ENCODE measurements at regions not wholly inside any gene's neighbourhood (a gene's known extent, or its start where the extent isn't known, plus 50 kb on each side); places are given as distances from the start of the nearest gene placed in this dataset.

DNA sequence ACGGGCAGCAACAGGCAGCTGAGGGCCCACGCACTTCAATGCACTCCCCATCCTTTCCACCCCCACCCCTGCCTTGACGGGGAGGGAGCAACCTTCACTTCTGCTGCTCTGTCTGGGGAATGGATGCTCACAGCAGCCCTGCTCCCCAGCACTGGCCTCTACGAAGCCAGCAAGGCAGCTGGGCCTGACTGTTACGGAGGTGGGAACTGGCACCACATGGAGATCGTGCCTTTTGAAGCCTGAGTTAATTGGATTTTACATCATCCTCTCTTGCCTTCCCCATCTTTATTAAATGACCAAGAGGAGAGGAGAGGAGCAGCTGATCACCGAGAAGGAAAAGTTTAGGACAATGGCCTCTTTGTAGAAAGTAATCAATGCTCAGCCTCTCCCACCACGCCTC lies 187.0 kb upstream of the RPL38 start:
- DNase-seq (ENCODE audit: low read depth) = no peak

DNA sequence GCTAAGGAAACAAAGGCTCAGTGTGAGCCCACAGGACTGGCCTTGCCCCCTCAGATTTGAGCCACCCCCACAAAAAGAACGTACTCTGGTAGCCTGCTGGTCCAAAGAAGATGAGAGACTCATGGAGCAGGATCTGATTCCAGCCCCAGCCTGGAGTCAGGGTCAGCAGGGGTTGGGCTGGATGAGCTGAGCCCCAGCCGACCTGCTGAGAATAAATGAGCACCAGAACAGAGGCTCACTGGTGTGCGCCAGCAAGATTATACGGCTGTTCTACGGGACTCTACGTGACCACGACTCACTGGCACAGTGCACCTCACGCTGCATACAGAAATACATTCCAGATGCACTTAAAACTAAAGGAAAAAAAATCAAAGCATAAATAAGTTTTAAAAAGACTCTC lies 186.0 kb upstream of the RPL38 start:
- no peak for DNase-seq (ENCODE audit: low read depth)

DNA sequence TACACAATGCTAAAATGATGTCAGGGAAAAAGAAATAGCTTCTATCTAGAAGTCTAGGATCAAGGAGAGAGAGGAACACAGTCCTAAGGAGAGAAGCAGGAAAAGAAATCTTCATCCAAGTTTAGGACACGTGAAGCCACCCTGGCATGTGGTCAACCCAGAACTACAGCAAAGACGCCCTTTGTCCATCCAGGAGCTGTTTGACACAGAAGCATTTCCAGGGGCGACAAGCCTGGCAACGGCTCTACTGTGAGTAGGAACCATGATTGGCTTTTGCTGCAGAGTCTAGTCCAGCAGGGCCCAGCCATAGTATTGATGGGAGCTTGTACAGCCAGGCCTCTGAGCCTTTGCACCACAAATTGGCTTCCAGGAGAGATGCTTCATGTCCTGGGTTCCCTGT lies 185.4 kb upstream of the RPL38 start:
- no peak for DNase-seq (ENCODE audit: low read depth)

DNA sequence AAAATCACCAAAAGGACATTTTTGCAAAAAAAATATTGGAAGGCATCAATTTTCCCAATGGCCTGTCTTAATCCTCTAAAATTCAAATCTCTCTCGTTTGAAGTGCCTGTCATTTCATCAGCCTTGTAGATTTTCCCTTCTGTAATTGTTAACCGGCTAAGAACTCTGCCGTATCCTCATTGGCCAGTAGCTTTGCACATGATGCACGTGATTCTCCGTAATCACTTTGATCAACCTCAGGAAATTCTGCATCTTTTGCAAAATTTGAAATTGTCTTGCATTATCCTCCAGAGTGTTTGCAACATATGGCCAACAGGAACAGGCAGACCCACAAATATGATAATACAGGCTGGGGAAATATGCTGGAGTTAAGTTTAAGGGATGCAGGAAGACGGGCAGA lies 184.2 kb upstream of the RPL38 start:
- DNase-seq (ENCODE audit: low read depth) = no peak

DNA sequence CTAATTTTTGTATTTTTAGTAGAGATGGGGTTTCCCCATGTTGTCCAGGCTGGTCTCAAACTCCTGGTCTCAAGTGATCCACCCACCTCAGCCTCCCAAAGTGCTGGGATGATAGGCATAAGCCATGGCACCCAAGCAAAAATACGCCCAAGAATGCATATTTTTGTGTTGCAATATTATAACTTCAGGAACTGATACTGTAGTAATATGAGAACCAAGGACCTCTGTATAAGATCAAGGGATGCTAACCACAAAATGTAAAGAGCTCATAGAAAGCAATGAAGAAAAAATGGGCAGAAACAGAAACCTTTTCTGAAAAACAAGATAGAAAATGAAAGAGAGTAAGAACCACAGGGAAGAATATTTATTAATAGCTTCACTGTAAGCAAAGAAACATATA lies 183.6 kb upstream of the RPL38 start:
- no peak for DNase-seq (ENCODE audit: low read depth)

DNA sequence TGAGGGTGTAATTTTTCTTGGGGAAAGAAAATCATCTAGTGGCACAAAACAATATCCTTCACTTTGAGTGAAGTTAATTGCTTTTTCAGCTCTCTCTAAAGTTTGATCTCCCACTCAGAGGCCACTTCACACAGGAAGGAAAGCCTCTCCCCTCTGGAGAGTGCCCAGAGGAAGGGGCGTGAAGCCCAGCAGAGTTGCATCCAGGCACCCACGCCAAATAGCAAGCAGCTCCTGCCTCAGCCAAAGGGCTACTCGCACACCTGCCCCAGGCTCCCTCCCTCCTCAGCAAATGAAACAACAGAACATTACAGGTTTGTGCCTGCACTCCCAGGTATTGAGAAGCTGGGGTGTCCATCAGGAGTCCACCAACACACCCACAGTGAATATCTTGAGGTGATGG lies 183.0 kb upstream of the RPL38 start:
- DNase-seq (ENCODE audit: low read depth) = no peak

DNA sequence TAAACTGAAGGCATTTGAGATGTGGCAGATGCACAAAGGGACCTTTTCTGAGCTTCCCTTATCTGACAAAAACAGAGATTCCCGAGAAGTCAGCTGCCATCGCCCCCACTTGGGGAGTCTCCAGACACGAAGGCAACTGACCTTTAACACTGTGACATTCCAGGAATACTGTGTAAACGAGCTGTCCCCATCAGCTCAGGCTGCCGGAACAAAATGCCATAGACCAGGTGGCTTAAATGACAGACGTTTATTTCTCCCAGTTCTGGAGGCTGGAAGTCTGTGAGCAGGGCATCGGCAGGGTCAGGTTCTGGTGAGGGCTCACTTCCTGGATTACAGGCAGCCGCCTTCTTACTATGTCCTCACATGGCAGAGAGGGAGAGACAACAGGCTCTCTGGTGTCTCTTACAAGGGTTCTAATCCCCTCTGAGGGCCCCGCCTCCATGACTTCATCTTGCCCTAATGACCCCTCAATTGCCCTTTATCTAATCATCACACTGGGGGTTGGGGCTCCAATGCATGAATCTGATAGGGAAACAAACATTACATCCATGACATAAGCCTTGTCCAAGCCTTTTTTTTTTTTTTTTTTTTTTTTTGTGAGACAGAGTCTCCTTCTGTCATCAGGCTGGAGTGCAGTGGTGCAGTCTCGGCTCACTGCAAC lies 178.5 kb upstream of the RPL38 start:
- no peak for DNase-seq (ENCODE audit: low read depth)

DNA sequence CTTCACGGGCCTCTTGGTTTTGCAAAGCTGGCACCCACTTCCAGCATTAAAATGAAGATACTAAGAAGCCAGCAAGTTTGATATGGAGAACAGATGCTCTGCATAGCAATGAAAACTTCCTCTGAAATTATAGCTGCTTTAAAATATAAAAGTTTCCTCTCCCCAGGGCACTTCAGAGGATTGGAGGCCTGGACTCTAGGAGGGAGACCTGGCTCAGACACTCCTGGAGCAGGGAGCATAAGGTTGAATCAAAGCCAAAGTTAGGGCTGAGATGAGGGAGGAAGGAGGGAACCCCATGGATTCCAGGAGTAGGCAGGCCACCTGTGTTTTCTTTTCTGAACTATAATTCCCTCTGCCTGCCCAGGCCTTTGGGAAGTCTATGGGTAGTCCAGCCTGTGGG lies 176.0 kb upstream of the RPL38 start:
- DNase-seq (ENCODE audit: low read depth) = no peak

DNA sequence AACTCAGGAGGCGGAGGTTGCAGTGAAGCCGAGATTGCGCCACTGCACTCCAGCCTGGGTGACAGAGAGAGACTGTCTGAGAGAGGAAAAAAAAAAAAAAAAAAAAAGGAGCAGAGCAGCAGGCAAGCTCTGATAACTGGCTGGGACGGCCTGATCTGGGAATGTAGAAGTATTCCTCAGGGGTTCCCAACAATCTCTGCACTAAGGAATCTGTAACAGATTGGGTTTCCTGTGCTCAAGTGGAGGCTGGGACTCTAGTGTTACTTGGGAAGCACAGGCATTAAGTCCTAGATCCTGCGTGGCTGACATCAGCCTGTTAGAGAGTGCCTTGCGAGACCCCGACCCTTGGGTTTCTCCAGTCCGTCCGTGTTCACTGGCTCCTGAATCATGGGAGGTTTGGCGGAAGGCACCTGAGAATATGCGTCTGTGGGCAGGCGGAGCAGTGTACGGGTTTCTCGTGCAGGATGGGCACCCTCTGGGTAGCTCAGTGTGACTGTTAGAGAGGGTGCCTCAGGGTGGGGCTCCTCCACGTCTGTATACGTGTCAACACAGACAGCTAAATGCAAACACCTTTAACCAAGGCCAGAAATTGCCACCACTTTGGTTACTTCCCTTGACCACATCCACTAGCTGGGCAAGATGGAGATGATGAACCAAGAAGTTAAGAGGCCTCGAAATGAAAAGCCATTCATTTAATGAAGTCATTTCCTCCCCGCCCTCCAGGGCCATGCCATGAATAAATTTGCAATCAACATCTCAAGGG lies 174.9 kb upstream of the RPL38 start:
- DNase-seq (ENCODE audit: low read depth) = no peak

DNA sequence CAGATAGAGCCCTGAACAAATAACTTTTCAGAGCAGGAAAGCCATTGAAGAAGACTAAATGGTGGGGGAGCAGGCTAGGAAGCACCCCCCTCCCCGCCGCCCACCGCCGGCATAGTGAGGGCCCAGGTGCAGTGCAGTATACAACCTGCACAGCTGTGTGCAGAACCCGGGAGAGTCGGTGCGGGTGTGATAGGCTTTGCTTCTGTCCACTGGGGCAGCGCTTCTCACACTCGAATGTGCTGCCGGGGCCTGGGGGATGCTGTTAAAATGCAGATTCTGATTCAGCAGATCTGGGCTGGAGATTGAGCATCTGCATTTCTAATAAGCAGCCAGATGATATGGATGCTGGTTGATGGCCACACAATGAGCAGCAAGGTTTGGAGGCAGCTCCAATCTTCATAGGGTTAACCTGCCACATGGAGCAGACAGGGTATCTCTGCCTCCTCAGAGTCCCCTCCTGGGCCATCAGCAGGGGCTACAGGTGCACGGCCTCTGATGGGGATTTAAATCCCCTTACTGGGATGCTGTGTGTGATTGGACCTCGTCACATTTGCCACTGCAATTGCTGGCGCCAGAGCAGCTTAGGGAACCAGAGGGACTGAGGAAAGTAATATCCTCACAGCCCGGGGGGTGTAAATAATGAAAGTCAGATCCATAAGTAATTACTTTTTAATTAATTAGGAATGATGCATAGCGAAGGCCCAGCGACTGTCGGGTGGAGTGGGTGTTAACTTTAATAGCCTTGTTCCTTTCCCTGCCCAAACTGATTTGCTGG lies 172.0 kb upstream of the RPL38 start:
- DNase-seq (ENCODE audit: low read depth) = no peak

DNA sequence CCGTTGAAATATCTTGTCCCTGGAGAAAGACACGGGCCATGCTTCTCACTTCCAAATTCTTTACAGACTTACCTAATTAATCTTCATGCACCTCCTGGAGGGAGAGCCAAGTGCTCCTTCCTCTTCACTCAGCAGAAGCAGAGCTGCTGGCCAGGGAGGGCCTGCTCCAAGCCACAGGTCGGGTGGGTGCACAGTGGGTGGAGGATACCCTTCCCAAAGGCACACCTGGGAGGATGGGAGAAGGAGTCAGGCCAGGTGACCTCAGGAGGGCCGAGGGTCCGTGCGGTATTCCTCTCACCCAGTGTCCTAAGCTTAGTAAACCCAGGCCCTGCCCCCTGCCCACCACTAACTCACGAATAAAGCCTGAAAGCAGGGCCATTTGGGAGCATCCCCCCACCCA lies 171.3 kb upstream of the RPL38 start:
- DNase-seq (ENCODE audit: low read depth) = no peak

DNA sequence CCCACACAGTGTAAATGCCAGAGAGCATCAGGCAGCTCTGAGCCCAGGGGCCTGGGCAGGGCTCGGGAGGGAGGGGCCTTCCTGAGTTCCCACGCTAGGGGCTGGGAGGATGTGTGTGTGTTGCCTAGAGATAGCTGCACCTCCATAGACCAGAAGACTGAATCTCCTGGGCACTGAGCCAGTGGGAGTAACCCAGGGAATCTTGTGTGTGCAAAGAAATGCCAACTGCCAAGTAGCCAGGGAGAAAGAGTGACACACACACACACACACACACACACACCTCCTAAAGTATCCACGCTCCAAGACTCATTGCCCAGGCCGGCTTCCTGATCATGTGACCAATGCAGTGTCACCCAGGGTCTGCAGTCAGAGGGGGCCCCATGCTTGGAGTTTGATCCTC lies 166.2 kb upstream of the RPL38 start:
- DNase-seq (ENCODE audit: low read depth) = no peak

DNA sequence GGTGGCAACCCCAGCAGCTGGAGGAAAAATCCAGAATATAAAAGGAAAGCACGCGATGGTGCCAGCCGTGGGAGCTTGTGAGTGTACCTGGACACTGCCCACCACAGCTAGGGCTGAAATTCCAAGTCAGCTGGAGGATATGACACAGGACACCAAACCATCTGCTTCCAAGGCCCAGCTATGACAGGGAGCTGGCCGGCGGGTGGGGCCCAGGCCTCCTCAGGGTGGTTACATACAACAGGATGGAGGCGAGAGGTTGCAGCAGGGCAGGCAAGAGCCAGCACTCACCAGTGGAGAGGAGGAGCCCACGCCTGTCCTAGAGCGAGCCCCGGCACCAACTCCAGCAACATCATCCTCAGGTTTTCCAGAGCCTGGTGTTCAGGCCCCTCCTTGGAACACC lies 163.2 kb upstream of the RPL38 start:
- no peak for DNase-seq (ENCODE audit: low read depth)

DNA sequence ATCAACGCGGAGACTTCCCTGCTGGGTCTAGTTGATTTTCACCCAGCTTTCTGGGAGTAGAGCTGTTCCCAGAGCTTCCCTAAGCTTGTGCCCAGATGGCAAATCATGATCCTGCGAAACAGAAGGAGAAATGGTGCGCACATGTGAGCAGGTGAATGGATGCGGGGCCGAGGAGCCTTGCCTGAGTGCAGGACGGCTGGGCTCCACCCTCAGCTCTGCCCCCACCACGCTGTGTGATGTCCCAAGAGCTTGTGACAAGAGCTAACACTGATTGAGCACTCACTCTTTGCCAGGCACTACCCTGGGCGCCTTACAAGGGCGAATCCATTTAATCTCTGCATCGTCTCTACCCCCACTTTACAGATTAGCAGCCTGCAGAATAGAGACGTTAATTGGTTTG lies 162.7 kb upstream of the RPL38 start:
- DNase-seq (ENCODE audit: low read depth) = no peak

DNA sequence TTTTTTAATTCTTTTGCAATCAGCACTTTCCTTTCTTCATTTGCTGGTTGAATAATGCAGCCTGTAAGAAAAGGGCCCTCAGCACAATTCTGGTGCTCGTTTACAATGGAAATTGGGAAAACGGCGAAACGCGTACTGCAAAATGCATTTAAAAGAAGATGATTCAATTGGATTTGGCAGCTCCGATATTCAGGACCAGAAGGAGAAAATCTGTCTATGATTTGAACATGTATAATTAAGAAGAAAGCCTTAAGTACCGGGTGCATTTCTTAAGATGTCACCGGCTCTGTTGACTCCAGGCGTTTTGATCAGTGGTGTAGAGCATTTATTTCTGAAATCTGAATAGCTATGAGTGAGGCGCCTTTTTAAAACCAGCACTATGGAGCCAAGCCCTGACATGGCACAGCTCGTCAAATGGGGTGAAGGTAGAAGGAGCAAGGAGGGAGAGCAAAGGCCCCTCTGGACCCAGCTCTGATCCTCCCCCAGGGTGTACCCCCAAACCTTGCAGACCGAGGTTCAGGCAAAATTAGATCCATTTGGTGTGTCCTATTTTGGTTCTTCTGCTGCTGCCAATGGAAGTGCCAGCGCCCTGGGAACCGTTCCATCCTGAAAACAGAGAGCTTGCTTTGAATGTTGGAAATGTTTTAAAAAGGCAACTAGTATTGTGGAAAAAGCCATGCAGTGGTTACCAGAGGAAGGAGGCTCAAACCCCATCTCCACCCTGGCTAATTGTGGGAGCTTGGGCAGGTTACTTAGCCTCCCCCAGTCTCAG lies 161.4 kb upstream of the RPL38 start:
- DNase-seq (ENCODE audit: low read depth) = no peak

DNA sequence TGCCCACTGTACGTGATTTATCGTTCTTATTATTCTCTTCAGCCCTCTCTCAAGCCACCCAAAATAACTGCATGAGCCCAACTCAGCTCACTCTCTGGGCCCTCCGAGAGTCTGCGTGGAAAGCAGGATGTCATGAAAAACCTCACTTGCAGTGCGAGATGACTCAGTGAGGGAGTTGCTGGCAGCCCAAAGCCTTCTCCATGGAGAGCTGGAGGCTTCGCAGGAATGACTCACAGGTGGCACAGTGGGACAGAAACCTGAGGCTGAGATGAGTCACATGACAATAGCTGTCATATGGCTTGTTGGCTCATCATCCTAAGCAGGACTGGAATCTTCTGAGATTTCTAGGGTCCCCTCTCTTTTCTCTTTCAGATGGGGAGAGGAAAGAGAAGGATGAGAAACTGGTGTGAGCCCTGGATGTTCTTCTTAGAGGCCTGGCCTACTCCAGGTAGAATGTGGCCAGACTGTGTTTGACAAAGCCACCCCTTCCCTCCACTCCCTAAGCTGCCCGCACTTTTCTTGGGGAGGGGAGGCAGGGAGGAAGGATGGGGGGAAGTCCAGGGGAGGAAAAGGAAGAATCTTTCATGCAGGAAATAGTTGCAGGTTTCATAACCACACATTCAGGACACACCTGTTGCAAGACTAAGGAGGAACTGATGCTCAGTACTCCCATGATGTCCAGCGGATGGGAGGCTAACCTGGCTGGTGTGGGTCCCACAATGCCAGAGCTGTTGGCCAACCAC lies 160.6 kb upstream of the RPL38 start:
- DNase-seq (ENCODE audit: low read depth) = no peak

DNA sequence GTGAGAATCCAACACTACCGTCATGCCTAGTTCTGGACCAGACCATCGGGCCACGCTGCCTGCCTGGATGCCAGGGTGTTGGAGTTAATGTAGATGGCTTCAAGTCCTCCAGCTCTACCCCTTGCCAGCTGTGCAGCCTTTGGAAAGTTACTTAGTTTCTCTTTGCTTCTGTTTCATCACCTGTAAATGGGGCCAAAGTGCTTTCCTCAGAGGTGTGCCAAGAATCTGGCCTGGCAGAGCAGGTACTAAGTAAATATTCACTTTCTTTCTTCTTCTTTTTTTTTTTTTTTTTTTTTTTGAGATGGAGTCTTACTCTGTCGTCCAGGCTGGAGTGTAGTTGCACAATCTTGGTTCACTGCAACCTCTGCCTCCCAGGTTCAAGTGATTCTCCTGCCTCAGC lies 159.5 kb upstream of the RPL38 start:
- no peak for DNase-seq (ENCODE audit: low read depth)

DNA sequence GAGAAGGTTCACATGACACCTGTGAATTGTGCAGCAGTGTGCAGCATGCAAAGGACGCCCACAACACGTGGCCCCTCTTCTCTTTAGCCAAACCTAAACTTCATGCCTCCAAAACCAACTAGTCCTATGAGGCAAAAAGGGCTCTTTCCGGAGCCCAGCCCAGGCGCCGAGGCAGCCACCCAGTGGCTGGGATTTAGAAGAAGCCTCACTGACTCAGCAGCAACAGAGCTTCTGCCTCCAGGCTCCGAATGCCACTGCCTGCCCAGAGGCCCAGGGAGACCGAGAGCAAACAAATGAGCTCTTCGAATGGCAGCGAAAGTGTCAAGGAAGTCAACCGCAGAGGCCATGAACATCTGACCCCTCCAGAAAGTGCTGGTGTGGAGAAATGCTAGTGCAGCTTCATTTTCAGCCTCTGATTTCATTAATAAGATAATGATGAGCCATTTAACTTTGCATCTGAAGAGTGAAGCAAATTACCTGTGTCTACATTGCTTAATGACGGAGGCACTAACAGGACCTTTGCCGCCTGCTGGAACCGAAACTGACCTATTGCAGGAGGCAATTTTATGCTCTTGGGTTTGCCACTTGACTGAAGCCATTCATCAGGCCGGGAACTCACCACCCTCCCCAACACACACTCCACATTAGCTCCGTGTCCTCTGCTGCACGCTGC lies 157.7 kb upstream of the RPL38 start:
- DNase-seq (ENCODE audit: low read depth) = no peak

DNA sequence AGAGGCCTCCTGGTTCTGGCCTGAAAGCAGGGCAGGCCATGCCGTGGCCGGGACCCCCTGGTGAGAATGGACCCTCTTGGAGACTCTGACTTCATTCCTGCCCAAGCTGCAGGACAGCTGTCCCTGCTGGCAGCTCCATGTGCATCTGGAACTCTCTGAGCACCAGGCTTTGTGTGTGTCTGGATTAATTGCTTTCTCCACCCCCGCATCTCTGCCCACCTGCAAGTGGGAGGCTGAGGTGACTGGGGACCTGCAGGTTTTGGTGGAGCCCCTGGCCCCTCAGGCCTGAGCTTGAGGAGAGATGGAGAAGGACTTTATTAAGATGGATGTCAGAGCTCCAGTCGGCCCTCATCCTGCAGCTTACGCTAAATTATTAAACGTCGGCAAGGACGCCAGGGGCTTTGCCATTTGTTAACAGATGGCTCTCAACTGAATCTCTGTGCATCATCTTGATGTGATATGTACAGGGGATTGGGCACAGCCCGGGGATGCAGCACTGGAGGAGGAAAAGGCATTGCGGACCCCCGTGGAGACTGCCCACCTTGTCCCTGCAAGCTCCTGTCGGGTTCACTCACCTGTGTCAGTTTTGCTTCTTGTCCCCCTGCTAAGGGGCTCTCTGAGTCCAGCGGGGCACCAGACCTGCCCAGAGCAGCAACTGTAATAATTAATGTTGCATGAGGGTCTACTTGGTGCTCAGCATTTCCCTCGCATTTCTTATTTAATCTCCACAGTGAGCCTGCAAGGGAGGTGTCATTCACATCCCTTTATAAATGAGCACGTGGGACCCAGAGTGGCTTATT lies 154.1 kb upstream of the RPL38 start:
- no peak for DNase-seq (ENCODE audit: low read depth)

DNA sequence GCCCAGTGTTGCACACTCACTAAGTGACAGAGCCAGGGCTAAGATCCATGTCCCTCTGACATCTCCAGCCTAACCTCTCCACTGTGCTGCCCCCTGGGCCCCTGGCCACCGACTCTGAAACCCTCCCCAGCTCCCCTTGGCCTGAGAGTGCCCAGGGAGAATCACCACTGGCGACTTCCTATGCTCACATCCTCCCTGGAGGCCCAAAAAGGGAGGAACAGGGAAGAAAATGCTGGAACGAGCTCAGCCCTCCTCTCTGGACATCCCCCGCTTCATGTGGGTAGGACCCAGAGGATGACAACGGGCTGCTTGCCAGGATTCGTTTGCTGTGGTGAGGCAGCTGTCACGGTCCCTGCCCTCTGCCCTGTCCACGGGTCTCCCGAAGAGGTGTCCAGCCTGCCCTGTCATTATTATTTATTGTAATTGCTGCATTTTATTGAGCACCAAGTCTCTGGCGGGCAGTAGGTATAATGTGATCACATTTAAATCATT lies 153.5 kb upstream of the RPL38 start:
- DNase-seq (ENCODE audit: low read depth) = no peak
